ENCODE measurements at regions not wholly inside any gene's neighbourhood (a gene's known extent, or its start where the extent isn't known, plus 50 kb on each side); places are given as distances from the start of the nearest gene placed in this dataset.
"Not testable (repeated sequence)": the region's sequence is repeated elsewhere in the genome, so short reads cannot be mapped to it uniquely, and the experiment has no call there.

DNA sequence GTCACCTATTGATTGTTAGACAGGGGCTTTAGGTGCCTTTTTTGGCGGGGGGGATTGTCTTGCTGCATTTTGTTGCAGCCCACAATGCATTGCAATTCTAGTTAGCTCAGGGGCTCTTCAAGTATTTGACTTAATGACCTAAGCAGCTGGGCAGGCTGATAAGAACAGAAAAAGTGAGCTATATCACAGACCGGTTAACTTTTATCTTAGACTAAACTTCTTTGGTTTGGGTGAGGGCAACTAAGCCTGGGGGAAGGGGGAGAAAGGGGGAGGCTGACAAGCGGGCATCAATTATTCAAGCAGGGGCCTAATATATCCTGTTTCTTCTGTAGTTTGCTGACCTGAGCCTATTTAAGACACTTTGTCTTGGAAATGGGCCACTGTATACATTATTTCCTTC is 66.0 kb upstream of the GPR6 start:
- no peaks in the 10 kb centered on the region for H3K79me2 ChIP-seq (ENCODE audit: control insufficient read depth, insufficient read depth, low read length)
- no peaks in the 10 kb centered on the region for H4K20me1 ChIP-seq (ENCODE audit: control insufficient read depth, extremely low read depth, insufficient read depth, low read length)
- no peak overlapping the region for H3K9ac ChIP-seq (ENCODE audit: control insufficient read depth, extremely low read depth, insufficient read depth, low read length)
- DNase-seq (ENCODE audit: low read depth, low spot score): no peak
- H3K4me3 ChIP-seq (ENCODE audit: control insufficient read depth in 2 of 3, extremely low read depth in 1 of 3, insufficient read depth in 2 of 3, low read depth in 1 of 3, low read length in 3 of 3): no peak overlapping the region
- TF ChIP-seq, protein P1, sequence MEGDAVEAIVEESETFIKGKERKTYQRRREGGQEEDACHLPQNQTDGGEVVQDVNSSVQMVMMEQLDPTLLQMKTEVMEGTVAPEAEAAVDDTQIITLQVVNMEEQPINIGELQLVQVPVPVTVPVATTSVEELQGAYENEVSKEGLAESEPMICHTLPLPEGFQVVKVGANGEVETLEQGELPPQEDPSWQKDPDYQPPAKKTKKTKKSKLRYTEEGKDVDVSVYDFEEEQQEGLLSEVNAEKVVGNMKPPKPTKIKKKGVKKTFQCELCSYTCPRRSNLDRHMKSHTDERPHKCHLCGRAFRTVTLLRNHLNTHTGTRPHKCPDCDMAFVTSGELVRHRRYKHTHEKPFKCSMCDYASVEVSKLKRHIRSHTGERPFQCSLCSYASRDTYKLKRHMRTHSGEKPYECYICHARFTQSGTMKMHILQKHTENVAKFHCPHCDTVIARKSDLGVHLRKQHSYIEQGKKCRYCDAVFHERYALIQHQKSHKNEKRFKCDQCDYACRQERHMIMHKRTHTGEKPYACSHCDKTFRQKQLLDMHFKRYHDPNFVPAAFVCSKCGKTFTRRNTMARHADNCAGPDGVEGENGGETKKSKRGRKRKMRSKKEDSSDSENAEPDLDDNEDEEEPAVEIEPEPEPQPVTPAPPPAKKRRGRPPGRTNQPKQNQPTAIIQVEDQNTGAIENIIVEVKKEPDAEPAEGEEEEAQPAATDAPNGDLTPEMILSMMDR (optimal IDR thresholded peaks at IDR 0.05 in 1 of 3, IDR thresholded peaks at IDR 0.05 in 1 of 3, conservative IDR thresholded peaks at IDR 0.05 in 1 of 3; ENCODE audit: extremely low read depth in 1 of 3, insufficient read depth in 2 of 3, low read length in 3 of 3): no peak
- no peak for TF ChIP-seq EZH2 (IDR thresholded peaks at IDR 0.05; ENCODE audit: low read length)
- H3K4me2 ChIP-seq (ENCODE audit: control insufficient read depth, extremely low read depth, insufficient read depth, low read depth, low read length): no peak overlapping the region
- no peaks in the 10 kb centered on the region for H3K27me3 ChIP-seq (ENCODE audit: control insufficient read depth, extremely low read depth, insufficient read depth, low read length)
- dilution Hi-C loops (cut with MboI; ENCODE audit: extremely low pct_ligation_motif_present, low sequenced_read_pairs): no loop called here
- H3K4me1 ChIP-seq (ENCODE audit: control insufficient read depth, extremely low read depth, insufficient read depth, low read length): no peaks in the 10 kb centered on the region
- H3K36me3 ChIP-seq (ENCODE audit: control insufficient read depth in 2 of 2, extremely low read depth in 1 of 2, insufficient read depth in 2 of 2, low read length in 2 of 2): no peaks in the 10 kb centered on the region
- H3K9me1 ChIP-seq (ENCODE audit: control insufficient read depth, extremely low read depth, insufficient read depth, low read length): no peaks in the 10 kb centered on the region
- FAIRE-seq: no peak
- H3K27ac ChIP-seq (ENCODE audit: control insufficient read depth, insufficient read depth, low read length): no peak overlapping the region
- no peak overlapping the region for H2AFZ ChIP-seq (ENCODE audit: control insufficient read depth, low read length)
- no peaks in the 10 kb centered on the region for H3K9me3 ChIP-seq (ENCODE audit: control insufficient read depth, low read depth, low read length)

DNA sequence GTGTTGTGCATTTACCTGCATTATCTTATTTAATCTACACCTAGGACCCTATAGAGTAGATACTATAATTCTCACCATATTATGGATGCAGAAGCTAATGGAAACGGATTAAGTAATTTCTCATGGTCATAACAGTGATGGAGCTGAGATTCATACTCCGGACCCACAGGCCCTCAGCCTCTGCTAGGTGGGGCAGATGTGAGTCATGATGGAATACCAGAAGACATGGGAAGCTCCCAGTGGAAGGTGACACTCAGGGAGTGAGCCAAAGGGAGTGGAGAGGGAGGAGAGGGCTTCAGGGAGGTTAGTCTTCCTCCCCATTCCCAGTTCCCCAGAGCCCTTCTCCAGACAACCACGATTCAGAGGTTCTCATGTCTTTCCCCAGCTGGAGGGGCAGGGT is 65.2 kb upstream of the GPR6 start:
- FAIRE-seq (no peak), DNase-seq (ENCODE audit: low read depth, low spot score) (no peak)
- Histone ChIP-seq H3K4me3 (ENCODE audit: control insufficient read depth in 2 of 3, extremely low read depth in 1 of 3, insufficient read depth in 2 of 3, low read depth in 1 of 3, low read length in 3 of 3) (no peak overlapping the region), H3K27me3 (ENCODE audit: control insufficient read depth, extremely low read depth, insufficient read depth, low read length) (no peaks in the 10 kb centered on the region), H2AFZ (ENCODE audit: control insufficient read depth, low read length) (no peak overlapping the region), H3K4me2 (ENCODE audit: control insufficient read depth, extremely low read depth, insufficient read depth, low read depth, low read length) (no peak overlapping the region), H3K36me3 (ENCODE audit: control insufficient read depth in 2 of 2, extremely low read depth in 1 of 2, insufficient read depth in 2 of 2, low read length in 2 of 2) (no peaks in the 10 kb centered on the region), H4K20me1 (ENCODE audit: control insufficient read depth, extremely low read depth, insufficient read depth, low read length) (no peaks in the 10 kb centered on the region), H3K27ac (ENCODE audit: control insufficient read depth, insufficient read depth, low read length) (no peak overlapping the region), H3K9me1 (ENCODE audit: control insufficient read depth, extremely low read depth, insufficient read depth, low read length) (no peaks in the 10 kb centered on the region), H3K9me3 (ENCODE audit: control insufficient read depth, low read depth, low read length) (no peaks in the 10 kb centered on the region), H3K79me2 (ENCODE audit: control insufficient read depth, insufficient read depth, low read length) (no peaks in the 10 kb centered on the region), H3K4me1 (ENCODE audit: control insufficient read depth, extremely low read depth, insufficient read depth, low read length) (no peaks in the 10 kb centered on the region), H3K9ac (ENCODE audit: control insufficient read depth, extremely low read depth, insufficient read depth, low read length) (no peak overlapping the region)
- TF ChIP-seq, protein P1 (optimal IDR thresholded peaks at IDR 0.05 in 1 of 3, IDR thresholded peaks at IDR 0.05 in 1 of 3, conservative IDR thresholded peaks at IDR 0.05 in 1 of 3; ENCODE audit: extremely low read depth in 1 of 3, insufficient read depth in 2 of 3, low read length in 3 of 3): no peak
- no peak for TF ChIP-seq EZH2 (IDR thresholded peaks at IDR 0.05; ENCODE audit: low read length)
- dilution Hi-C loops (cut with MboI; ENCODE audit: extremely low pct_ligation_motif_present, low sequenced_read_pairs): no loop called here

DNA sequence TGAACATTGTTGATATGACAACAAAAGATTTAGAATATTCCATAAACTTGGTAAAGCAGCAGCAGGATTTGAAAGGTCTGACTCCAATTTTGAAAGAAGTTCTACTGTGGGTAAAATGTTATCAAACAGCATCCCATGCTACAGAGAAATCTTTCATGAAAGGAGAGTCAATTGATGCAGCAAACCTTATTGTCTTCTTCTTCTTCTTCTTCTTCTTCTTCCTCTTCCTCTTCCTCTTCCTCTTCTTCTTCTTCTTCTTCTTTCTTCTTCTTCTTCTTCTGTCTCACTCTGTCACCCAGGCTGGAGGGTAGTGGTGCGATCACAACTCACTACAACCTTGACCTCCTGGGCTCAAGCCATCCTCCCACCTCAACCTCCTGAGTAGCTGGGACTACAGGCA is 62.4 kb upstream of the GPR6 start:
- FAIRE-seq; H3K4me1 ChIP-seq (ENCODE audit: control insufficient read depth, extremely low read depth, insufficient read depth, low read length); DNase-seq (ENCODE audit: low read depth, low spot score); H3K9me1 ChIP-seq (ENCODE audit: control insufficient read depth, extremely low read depth, insufficient read depth, low read length); H3K9ac ChIP-seq (ENCODE audit: control insufficient read depth, extremely low read depth, insufficient read depth, low read length); dilution Hi-C loops (cut with MboI; ENCODE audit: extremely low pct_ligation_motif_present, low sequenced_read_pairs); H3K9me3 ChIP-seq (ENCODE audit: control insufficient read depth, low read depth, low read length); H3K4me2 ChIP-seq (ENCODE audit: control insufficient read depth, extremely low read depth, insufficient read depth, low read depth, low read length); H3K36me3 ChIP-seq (ENCODE audit: control insufficient read depth in 2 of 2, extremely low read depth in 1 of 2, insufficient read depth in 2 of 2, low read length in 2 of 2); H2AFZ ChIP-seq (ENCODE audit: control insufficient read depth, low read length); H4K20me1 ChIP-seq (ENCODE audit: control insufficient read depth, extremely low read depth, insufficient read depth, low read length); H3K79me2 ChIP-seq (ENCODE audit: control insufficient read depth, insufficient read depth, low read length); H3K27me3 ChIP-seq (ENCODE audit: control insufficient read depth, extremely low read depth, insufficient read depth, low read length); H3K27ac ChIP-seq (ENCODE audit: control insufficient read depth, insufficient read depth, low read length); H3K4me3 ChIP-seq (ENCODE audit: control insufficient read depth in 2 of 3, extremely low read depth in 1 of 3, insufficient read depth in 2 of 3, low read depth in 1 of 3, low read length in 3 of 3): not testable (repeated sequence)

Measured in keratinocyte (primary cell).